ENCODE measurements at regions not wholly inside any gene's neighbourhood (a gene's known extent, or its start where the extent isn't known, plus 50 kb on each side); places are given as distances from the start of the nearest gene placed in this dataset.

DNA sequence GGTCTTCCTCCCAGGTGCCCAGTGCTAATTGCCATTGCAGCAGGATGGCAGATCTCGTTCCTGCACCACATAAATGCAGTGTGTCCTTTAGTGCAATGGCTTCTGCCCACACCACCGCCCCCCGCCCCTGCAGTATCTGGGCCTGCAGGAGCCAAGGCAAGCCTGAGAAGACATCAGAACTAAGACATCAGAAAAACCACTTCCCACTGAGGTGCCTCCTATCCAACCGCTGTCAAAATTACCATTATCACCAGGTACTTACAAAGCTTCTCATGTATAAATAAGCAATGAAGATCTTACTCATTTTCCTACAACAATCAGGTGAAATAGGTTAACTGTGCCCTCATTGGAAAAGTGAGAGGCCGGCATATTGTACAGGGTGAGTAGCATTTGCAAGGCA is 228.8 kb downstream of the FBXO15 start:
- no peak for DNase-seq (ENCODE audit: low spot score)

DNA sequence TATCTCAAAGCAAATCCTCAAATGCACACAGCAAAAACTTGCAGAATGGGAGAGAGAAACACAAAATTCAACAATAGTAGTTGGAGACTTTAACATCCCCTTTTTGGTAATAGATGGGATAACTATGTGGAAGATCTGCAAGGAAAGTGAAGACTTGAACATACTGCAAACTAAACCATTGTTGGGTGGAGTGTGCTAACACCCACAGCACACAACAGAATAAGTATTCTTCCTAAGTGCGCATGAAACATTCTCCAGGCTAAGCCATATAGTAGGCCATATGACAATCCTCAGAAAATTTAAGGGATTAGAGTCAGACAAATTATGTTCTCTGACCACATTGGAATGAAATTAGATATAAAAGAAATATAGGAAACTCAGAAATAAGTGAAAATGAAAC is 230.6 kb downstream of the FBXO15 start:
- DNase-seq (ENCODE audit: low spot score): no peak

DNA sequence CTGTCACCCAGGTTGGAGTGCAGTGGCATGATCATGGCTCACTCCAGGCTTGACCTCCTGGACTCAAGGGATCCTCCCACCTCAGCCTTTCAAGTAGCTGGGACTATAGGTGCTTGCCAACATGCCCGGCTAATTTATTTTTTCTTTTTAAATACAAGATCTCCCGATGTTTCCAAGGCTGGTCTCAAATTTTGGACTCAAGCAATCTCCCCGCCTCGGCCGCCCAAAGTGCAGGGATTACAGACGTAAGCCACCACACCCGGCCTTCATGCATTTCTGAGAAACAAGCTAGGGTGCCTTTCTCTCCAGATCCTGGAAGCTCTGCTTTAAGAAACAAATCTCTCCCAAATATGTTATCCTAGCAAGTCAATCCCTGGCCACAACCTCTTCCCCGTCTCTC is 234.1 kb downstream of the FBXO15 start:
- no peak for DNase-seq (ENCODE audit: low spot score)

DNA sequence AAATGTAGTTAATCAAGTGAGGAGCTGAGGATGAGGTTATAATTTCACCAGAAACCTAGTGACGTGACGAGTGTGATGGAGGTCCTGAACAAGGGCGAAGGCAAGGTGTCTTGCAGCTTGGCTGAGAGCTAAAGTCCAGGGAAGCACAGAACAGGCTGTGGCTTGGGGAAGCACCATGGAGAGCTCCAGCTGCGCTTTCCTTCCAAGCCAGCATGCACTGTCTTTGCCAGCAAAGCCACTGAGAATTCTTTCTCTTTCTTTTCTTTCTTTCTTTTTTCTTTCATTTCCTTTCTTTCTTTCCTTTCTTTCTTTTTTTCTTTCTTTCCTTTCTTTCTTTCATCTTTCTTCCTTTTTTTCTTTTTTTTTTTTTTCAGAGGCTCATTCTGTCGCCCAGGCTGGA is 239.3 kb downstream of the FBXO15 start:
- no peak for DNase-seq (ENCODE audit: low spot score)

DNA sequence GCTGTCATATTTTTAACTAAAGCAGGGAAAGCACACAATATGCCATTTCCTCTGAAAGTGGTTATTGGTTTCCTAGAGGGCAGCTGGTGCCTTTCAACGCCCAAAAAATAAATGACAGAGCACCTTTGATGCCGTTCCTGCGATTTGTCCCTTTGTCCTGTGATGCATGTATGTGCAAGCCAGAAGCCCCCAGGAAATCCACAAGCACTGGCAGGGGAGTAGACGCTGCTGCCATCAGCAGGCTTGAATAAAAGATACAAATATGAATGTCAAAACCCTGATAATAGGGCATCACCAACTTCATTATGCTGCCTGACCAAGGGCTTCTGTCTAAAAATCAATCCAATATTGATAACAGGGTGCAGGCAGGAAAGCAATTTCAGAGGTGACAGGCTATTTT is 246.1 kb downstream of the FBXO15 start:
- DNase-seq (ENCODE audit: low spot score): no peak

DNA sequence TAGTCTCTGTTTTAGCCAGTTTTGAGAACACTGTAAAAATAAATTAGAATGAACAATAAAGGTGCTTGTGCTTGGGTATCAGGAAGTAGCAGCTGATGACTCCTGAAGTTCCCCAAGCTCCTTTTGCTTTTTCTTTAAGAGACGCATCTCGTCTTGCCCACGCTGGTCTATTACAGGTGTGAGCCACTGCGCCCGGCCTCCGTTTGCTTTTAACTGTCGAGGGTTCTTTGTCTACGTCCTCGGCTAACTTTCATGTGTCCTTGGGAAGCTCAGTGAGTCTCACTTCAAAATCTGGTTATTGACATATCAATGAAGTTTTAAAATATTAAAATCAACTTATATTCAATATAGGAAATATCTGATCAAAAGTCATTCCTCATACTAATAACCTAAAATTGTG is 246.5 kb downstream of the FBXO15 start:
- no peak for DNase-seq (ENCODE audit: low spot score)

DNA sequence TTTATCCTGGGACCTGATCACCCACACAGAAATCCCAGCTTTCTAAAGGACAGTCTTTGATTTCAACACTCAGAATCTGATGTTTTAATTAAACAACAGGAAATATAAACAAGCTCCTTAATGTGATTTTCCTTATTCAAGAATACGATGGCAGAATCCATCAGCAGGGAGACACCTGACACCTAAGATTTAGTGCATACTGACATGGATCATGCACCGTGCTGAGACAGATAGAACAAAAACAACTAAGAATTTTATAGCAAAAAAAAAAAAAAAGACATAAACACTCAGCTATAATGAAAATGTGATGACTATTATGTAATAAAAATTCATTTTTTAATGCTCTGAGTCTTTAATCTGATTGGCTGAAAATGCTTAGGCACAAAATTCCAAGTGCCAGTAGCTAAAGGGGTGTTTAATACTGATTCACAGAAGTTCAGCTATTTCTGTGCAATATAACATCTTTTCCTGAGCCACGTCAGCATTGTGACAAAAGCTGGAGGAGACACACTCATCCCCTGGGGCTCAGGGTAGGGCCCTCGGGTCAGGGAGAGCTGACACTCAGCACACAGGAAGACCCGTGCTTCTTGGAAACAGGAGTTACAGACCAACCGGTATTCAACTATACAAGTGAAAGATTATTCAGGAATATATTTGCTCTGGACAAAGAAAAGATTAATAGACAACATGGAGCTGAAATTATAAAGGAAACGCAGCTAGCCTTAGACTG is 247.4 kb downstream of the FBXO15 start:
- DNase-seq (ENCODE audit: low spot score): no peak

DNA sequence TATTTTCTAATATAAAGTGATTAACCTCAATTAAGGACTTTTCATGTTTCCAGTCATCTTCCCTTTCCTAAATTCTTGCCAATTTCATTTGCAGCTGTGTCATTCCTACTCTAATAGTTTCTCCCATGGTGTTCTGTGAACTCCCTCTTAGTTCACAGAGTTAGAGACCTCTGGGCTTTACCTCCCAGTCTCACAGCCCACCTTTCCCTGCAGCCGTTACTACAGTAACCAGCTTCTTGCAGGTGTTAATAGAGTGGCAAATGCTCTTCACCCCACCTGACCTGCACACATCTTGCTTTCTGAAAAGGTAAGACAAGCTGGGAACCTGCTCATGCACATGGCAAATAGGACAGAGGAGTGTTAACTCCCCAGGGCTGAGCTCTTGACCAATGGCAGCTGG is 250.1 kb downstream of the FBXO15 start:
- no peak for DNase-seq (ENCODE audit: low spot score)

DNA sequence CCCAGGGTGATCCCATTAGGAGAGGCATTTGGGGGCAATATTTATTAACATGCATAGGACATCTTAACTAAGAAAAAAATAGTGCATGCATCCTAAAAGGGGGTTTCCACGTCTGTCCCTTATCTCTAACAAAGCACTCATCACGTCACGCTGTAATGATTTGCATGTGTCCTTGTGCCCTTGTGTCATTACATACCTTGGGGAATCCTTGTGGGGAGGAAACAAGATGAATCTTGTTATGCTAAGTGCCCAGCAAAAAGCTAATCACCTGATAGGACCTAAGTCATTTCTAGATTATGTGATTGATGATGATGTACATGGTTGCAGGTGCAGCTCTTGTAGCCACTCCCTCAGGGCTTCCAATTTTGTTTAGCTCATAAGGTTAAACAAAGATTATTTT is 250.9 kb downstream of the FBXO15 start:
- DNase-seq (ENCODE audit: low spot score): no peak

DNA sequence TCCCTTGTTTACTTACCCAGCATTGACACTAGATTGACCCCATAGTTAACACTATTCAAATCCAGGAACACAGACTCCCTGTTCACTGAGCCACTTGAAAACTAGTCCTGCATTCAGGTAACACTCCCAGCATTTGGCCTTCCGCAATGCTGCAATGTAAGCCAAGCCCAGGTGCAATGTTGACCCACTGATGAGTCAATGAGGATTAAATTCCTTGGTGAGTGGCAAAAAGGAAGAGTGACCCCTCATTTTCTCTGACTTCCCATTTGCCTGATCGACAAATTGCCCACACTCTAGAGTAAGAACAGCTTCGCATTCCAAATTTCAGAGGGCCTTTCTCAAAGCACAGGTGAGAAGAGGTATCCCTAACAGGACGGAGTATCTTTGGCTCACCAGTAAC is 251.9 kb downstream of the FBXO15 start:
- DNase-seq (ENCODE audit: low spot score): no peak

DNA sequence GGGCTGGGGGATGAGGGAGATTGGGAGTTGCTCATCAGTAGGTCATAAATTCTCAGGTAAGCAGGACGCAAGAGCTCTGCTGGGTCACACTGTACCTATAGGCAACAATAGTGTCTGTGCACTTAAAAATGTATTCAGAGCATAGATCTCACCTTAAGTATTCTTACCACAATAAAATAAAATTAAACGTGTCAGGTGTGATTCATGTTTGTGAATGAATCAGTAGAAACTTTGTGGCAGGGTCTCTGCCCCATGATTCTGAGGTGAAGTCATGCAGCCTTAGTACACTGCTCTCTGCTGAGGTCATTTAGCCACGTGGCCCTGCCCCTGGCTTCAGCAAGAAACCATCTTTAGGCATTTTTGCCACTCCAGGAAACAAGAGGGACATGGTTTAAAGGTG is 253.8 kb downstream of the FBXO15 start:
- DNase-seq (ENCODE audit: low spot score): no peak

DNA sequence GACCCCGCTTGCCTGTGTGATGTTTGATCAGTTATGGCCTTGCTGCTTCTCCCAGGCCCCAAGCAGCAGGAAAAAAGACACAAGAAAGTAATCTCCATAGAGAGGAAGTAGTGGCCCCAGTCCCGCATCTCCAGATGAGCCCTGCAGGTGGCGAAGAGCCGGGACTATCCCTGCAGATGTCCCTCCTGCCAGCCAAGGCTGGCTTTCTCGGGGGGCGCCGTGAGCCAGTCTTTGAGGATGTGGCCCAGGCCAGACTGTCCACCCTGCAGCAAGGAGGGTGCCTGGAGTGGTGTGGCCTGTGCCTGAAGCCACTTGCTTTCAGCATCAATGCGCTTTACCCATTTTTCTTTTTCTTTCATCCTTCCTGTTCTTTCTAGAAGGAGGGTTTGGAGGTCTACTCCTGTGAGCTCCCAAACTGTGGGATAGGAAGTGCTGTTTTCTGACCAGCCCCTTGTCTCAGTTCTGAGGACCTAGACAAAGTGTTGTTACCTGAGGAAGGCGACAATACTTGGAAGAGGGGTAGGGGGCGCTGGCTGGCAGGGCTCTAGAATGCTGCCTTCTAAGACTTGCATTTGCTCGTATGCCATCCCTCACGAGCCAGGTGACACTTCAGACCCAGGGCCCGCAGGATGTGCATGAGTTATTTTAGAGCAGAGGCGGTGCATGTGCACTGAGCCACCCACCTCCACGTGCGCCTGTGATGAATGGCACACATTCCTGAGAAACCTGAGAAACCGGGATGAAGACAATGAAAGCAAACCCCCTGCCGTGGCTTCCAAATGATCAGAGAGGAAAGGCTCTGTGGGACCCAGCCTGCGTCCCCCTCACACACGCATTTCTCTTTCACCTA is 255.8 kb downstream of the FBXO15 start:
- no peak for DNase-seq (ENCODE audit: low spot score)

DNA sequence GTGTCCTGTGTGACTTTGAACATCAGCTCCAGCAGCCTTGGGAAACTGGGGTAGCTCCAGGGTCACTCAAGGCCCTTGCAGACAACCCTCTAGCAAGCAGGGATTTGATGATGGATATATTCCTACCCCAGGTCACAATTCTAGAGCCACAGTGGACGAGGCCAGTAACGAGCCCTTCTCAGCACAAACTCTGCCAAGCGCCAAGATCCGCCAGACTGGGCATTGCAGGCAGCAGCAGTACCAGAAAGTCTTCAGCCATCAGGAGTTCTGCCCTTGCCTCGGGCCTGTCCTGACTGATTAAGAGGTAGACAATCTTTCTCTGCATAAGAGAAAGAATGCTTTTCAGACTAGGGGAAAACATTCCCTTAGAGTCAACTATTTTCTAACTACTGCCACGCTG is 259.1 kb downstream of the FBXO15 start:
- DNase-seq (ENCODE audit: low spot score): no peak

DNA sequence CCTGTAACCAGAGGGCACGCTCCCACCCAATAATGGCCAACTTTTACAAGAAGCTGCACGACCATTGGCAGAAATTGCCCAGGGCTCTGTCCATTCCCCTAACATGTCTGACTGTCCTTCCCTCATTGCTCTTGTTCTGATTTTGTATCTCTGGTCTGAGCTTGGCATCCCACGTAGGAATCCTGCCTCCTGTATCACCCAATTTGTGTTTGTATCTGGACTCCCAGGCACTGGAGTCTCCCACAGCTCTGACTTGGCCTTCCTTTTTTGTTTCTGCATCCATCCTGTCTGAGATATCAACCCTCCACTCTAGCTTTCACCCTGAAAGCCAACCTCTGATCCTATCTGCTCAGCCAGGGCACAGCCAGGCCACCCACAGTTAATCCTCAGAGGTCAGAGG is 259.8 kb downstream of the FBXO15 start:
- no peak for DNase-seq (ENCODE audit: low spot score)

DNA sequence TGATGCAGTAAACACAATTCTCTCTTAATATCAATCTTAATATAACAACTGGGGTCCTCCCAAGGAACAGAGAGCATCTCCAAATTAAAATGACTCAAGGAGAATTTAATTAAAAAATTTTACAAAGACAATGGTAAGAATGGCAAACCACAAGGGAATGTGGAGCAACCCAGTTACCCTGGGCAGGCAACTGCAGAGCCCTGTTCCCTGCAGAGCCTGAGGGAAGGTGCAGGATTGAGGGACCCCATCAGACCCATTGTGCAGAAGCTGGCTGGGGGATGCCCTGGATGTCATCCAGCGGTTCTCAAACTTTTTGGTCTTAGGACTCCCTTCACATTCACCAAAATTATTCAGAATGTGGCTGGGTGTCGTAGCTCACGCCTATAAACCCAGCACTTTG is 262.8 kb downstream of the FBXO15 start:
- DNase-seq (ENCODE audit: low spot score): no peak

DNA sequence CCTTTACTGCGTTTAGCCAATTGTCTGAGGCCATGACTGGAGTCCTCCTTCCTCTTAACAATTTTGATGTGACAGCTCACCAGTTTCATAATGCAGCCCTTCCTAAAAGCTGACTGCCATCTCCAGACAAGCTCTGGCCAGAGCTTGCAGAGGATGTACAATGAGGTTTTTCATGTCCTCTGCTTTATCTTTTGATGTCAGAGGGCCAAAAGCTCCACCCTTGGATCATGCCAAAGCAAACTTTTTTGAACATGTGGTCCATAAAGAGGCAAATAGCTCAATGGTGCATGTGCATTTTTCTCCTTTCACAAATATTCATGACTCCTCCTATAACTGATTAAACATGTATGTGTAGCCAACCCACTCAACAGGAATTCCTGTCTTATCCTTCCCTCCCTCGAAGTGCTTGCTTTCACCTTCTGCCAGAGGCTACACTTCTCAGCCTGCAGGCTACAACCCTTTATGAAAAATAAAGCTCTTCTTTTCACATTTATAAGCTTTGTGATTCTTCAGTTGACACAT is 266.2 kb downstream of the FBXO15 start:
- DNase-seq (ENCODE audit: low spot score): no peak

DNA sequence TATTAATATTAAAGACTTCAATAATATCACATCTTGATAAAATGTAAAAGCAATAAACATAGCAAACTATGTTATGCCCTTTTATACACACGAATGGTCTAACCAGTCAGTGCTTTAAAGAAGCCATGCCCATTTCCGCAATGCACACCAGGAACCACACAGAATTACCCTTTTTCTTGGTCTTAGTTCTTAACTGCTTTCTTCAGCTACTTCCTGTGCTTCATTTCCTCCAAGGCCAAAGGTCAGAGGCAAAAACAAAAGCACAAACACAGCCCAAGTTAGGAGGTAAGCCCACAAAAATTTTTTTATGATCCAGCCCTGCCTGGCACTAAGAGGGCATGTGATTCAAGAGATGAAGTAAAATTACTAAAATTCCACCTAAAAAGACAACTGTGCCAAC is 267.2 kb downstream of the FBXO15 start:
- no peak for DNase-seq (ENCODE audit: low spot score)

DNA sequence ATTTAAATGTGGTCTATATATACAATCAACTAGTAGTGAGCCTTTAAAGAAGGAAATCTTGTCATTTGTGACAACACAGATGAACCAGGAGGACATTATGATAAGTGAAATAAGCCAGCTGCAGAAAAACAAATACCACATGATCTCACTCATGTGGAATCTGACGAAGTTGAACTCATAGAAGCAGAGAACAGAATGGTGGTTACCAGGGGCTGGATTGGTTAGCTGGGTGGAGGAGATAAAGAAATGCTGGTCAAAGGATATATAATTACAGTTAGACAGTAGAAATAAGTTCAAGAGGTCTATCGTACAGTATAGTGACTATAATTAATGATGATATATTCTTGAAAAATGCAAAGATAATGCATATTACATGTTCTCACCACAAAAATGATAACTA is 267.9 kb downstream of the FBXO15 start:
- DNase-seq (ENCODE audit: low spot score): no peak

DNA sequence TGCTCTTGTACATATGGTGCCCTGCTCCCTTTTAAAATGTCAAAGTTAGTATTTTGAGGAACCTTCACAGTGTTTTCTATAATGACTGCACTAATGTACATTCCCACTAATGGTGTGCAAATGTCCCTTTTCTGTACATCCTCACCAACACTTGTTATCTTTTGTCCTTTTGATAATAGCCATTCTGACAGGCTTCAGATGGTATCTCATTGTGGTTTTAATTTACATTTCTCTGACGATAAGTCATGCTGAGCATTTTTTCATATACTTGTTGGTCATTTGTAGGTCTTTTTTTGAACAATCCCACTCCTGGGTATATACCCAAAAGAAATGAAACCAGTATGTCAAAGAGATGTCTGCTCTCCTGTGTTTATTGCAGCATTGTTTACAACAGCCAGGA is 268.3 kb downstream of the FBXO15 start:
- DNase-seq (ENCODE audit: low spot score): no peak

DNA sequence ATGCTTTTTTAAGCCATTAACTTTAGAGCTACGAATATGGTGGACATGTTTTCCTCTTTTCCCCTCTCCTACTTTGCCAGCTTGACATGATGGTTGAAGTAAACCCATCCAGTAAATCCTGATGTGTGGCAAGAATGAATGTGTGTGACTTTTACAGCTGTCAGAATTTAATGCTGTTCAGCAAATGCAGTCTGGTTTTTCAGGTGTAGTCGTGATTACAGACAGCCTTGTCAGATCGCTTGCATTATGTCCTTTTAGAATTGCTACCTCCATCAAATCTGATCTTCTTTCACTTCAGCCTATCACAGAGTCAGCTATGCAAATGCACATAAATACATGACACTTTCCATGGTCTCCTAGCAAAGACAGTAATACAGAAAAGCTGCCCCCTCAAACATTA is 278.5 kb downstream of the FBXO15 start:
- DNase-seq (ENCODE audit: low spot score): no peak

DNA sequence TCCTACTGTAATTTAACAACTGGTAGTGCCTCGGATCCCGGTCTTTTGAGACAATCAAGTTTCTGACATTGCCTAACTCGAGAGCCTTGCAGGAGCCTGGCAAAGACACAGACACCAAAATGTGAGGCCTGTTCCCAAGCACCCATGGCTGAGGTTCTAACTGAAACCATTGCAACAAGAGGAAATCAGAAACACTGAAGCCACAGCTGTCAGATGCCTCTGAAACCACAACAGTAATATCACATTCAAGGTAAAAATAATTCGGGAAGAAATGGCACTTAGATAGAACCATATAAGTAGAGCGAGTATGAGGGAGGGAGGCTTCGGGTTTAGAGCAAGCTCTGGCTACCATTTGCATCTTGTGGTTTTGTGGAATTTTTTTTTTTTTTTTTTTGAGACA is 285.9 kb downstream of the FBXO15 start:
- DNase-seq (ENCODE audit: low spot score): no peak

DNA sequence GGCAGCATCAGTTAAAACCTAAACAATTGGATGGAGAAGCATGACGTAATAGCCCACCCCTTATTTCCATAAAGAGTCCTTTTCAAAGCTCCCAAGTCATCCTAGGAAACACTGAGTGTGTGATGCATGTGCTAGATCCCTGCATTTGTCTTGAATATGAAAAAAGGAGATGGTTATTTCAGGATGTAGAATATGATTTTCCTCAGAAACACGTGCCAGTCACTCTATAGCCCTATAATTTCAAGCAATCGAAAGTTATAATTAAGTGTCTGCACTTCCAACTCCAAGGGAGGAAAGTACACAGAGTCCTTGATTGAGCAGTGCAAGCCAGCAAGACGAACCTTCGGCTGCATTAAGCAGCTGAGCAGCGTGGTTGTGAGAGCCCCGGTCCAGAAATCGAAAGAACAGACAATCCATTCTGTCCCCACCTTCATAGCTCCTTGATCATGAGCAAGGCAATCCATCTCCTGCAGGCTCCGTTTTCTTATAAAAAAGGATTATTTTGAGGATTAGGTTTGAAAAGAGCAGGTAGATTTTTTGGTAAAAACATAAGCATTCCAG is 287.7 kb downstream of the FBXO15 start:
- DNase-seq (ENCODE audit: low spot score): no peak
